SK-N-SH (cell line): ENCODE measurements at regions not wholly inside any gene's neighbourhood (a gene's known extent, or its start where the extent isn't known, plus 50 kb on each side); places are given as distances from the start of the nearest gene placed in this dataset.

Source experiments
- CTCF ChIA-PET: fragments of 300-600, 350-600 bp; formaldehyde crosslinking; extraction: SDS; loops from one replicate; lab custom pipeline; 2021; lab: Yijun Ruan, JAX
- POLR2A ChIA-PET: fragments of 350-600 bp; sonication (Branson Sonifier 250); formaldehyde crosslinking; extraction: SDS; loops from one replicate; lab custom pipeline; 2020; ENCODE audit warnings: antibody characterized with exemption, inconsistent platforms; lab: Yijun Ruan, JAX
- DNase-seq: peaks from one replicate; pipeline ENCODE4 v3.0.0; 2012
- H2AFZ ChIP-seq: fragments of 200-600 bp; sonication (generic); 2 replicates; pipeline ENCODE4 v1.8.1; 2016; ENCODE audit warnings: antibody characterized with exemption, mild to moderate bottlenecking, low read depth
- H3F3A ChIP-seq: fragments of 200-600 bp; sonication (generic); replicated peaks from 2 replicates; pipeline ENCODE3; 2016; ENCODE audit warnings: antibody characterized with exemption, mild to moderate bottlenecking; ENCODE audit not compliant: insufficient read depth
- H3K27ac ChIP-seq, 2 experiments: fragments of 200-500 bp in 1 of 2; fragments of 200-600 bp in 1 of 2; sonication (Bioruptor generic) in 1 of 2; sonication (generic), shearing (Covaris generic) in 1 of 2; 2 replicates each; pipeline versions ENCODE4 v1.5.1 to v1.6.1; 2014 to 2016; ENCODE audit warnings: low read depth in 2 of 2, inconsistent platforms in 1 of 2, low read length in 1 of 2, mild to moderate bottlenecking in 1 of 2, mixed read lengths in 1 of 2
- H3K27me3 ChIP-seq: fragments of 200-600 bp; sonication (generic), shearing (Covaris generic); 2 replicates; pipeline ENCODE4 v1.6.1; 2016; ENCODE audit warnings: mixed run types; ENCODE audit not compliant: insufficient read depth
- H3K36me3 ChIP-seq, 2 experiments: fragments of 200-500 bp in 1 of 2; fragments of 200-600 bp in 1 of 2; sonication (Bioruptor generic) in 1 of 2; sonication (generic) in 1 of 2; replicated peaks in 1 of 2; 2 replicates each; pipeline versions ENCODE3 to v1.5.1; 2014 to 2016; ENCODE audit warnings: low read length in 1 of 2, mild to moderate bottlenecking in 1 of 2; ENCODE audit not compliant: insufficient read depth in 2 of 2, control insufficient read depth in 1 of 2
- H3K4me1 ChIP-seq, 2 experiments: fragments of 200-500 bp in 1 of 2; fragments of 200-600 bp in 1 of 2; sonication (Bioruptor generic) in 1 of 2; sonication (generic), shearing (Covaris generic) in 1 of 2; 2 replicates each; pipeline versions ENCODE4 v1.5.1 to v1.6.1; 2014 to 2016; ENCODE audit warnings: low read depth in 1 of 2, low read length in 1 of 2, mixed run types in 1 of 2; ENCODE audit not compliant: insufficient read depth in 2 of 2, control insufficient read depth in 1 of 2
- H3K4me2 ChIP-seq: fragments of 200-600 bp; sonication (generic), shearing (Covaris generic); 2 replicates; pipeline ENCODE4 v1.6.1; 2017; ENCODE audit warnings: mixed run types
- H3K4me3 ChIP-seq, 2 experiments: fragments of 200-500 bp in 1 of 2; fragments of 200-600 bp in 1 of 2; sonication (Bioruptor generic) in 1 of 2; sonication (generic), shearing (Covaris generic) in 1 of 2; 2 replicates each; pipeline versions ENCODE4 v1.5.1 to v1.8.1; 2014 to 2016; ENCODE audit warnings: low read depth in 2 of 2, inconsistent platforms in 1 of 2, low read length in 1 of 2, mild to moderate bottlenecking in 1 of 2, mixed read lengths in 1 of 2, moderate library complexity in 1 of 2
- H3K79me2 ChIP-seq: fragments of 200-600 bp; sonication (generic); 2 replicates; pipeline ENCODE4 v1.8.1; 2017; ENCODE audit warnings: mild to moderate bottlenecking; ENCODE audit not compliant: insufficient read depth
- H3K9ac ChIP-seq: fragments of 200-600 bp; sonication (generic); 2 replicates; pipeline ENCODE4 v1.6.1; 2017; ENCODE audit warnings: mixed run types
- H3K9me2 ChIP-seq: fragments of 200-600 bp; sonication (generic); 2 replicates; pipeline ENCODE4 v1.6.1; 2017; ENCODE audit warnings: mixed run types
- H3K9me3 ChIP-seq: fragments of 200-600 bp; sonication (generic); 2 replicates; pipeline ENCODE4 v1.6.1; 2017; ENCODE audit warnings: mixed run types, mild to moderate bottlenecking, moderate library complexity
- H4K20me1 ChIP-seq: fragments of 200-600 bp; sonication (generic); 2 replicates; pipeline ENCODE4 v1.6.1; 2017; ENCODE audit warnings: mild to moderate bottlenecking, mixed run types; ENCODE audit not compliant: insufficient read depth
- EP300 ChIP-seq, 2 experiments: IDR thresholded peaks; 2 replicates each; pipeline versions ENCODE4 v1.4.0 to v1.6.1; 2012; ENCODE audit warnings: borderline replicate concordance in 1 of 2, low read depth in 1 of 2, low read length in 1 of 2
- FOSL2 ChIP-seq: IDR thresholded peaks from 2 replicates; pipeline ENCODE4 v1.4.0; 2012; ENCODE audit warnings: low read depth, mild to moderate bottlenecking, moderate library complexity, borderline replicate concordance
- GATA2 ChIP-seq: sonication (generic); formaldehyde crosslinking; IDR thresholded peaks from 2 replicates; pipeline ENCODE4 v1.5.0; 2020; ENCODE audit warnings: mild to moderate bottlenecking, missing genetic modification reagents
- JUND ChIP-seq: IDR thresholded peaks from 2 replicates; pipeline ENCODE4 v1.4.0; 2012
- NFIC ChIP-seq: IDR thresholded peaks from 2 replicates; pipeline ENCODE4 v1.4.0; 2012; ENCODE audit warnings: borderline replicate concordance
- PBX3 ChIP-seq: IDR thresholded peaks from 2 replicates; pipeline ENCODE4; 2012
- POLR2AphosphoS5 ChIP-seq: IDR thresholded peaks from 2 replicates; pipeline ENCODE4 v1.6.1; 2012; ENCODE audit warnings: low read depth, low read length
- RAD21 ChIP-seq: IDR thresholded peaks from 2 replicates; pipeline ENCODE4 v1.6.1; 2012; ENCODE audit warnings: mild to moderate bottlenecking, low read length
- RCOR1 ChIP-seq: fragments of 150-350 bp; IDR thresholded peaks from 2 replicates; pipeline ENCODE4 v1.6.1; 2017; ENCODE audit warnings: antibody characterized with exemption, low read length
- SIN3A ChIP-seq: IDR thresholded peaks from 2 replicates; pipeline ENCODE4 v1.6.1; 2012; ENCODE audit warnings: low read depth, mild to moderate bottlenecking, low read length, moderate library complexity, borderline replicate concordance
- SMC3 ChIP-seq: IDR thresholded peaks from 2 replicates; pipeline ENCODE4 v1.6.1; 2012; ENCODE audit warnings: low read depth, low read length, improper control_type of control experiment
- TAF1 ChIP-seq: IDR thresholded peaks from 2 replicates; pipeline ENCODE4 v1.6.1; 2012; ENCODE audit warnings: low read depth, mild to moderate bottlenecking, low read length, moderate library complexity, borderline replicate concordance
- YY1 ChIP-seq: IDR thresholded peaks from 2 replicates; pipeline ENCODE4 v1.4.0; 2012; ENCODE audit warnings: low read depth, mild to moderate bottlenecking
- WGBS: methylation state at CpG from one replicate; pipeline ENCODE4 v1.1.6; 2017; ENCODE audit warnings: low lambda C conversion rate; 5-methylcytosine and 5-hydroxymethylcytosine counted together

GRCh38 chr11:57098191-57098590, 83.6 kb upstream of the LRRC55 start:
- Histone ChIP-seq H3K9me2 (no peaks in the 10 kb centered on the region), H3F3A (peaks cover 7% of the 10 kb centered on the region), H3K9ac (no peak overlapping the region), H3K9me3 (no peaks in the 10 kb centered on the region), H3K79me2 (no peaks in the 10 kb centered on the region), H3K36me3 (no peaks in the 10 kb centered on the region), H3K27ac (peak overlapping the region in 1 of 2 experiments; percentile 100; a peak in 2 of 4 replicates), H3K4me1 (peaks cover 6 to 22% of the 10 kb centered on the region in 2 experiments; a peak in 2 of 4 replicates), H2AFZ (no peak overlapping the region), H3K27me3 (no peaks in the 10 kb centered on the region), H4K20me1 (no peaks in the 10 kb centered on the region), H3K4me3 (no peak overlapping the region), H3K4me2 (no peak overlapping the region)
- ChIA-PET POLR2A (no interaction called here), CTCF (interaction anchor here (0.9 to 3.3 kb wide), 5 partner anchors 46 to 360 kb away, joined by 3 to 21 read pairs (median 3); no protein-coding TSS in a partner anchor)
- no peak for DNase-seq
- 48% methylated on average over 2 of the region's 2 CpGs for WGBS
- no peak for TF ChIP-seq POLR2AphosphoS5
- TF ChIP-seq SIN3A = no peak
- TF ChIP-seq RAD21 = no peak
- no peak for TF ChIP-seq FOSL2

DNA sequence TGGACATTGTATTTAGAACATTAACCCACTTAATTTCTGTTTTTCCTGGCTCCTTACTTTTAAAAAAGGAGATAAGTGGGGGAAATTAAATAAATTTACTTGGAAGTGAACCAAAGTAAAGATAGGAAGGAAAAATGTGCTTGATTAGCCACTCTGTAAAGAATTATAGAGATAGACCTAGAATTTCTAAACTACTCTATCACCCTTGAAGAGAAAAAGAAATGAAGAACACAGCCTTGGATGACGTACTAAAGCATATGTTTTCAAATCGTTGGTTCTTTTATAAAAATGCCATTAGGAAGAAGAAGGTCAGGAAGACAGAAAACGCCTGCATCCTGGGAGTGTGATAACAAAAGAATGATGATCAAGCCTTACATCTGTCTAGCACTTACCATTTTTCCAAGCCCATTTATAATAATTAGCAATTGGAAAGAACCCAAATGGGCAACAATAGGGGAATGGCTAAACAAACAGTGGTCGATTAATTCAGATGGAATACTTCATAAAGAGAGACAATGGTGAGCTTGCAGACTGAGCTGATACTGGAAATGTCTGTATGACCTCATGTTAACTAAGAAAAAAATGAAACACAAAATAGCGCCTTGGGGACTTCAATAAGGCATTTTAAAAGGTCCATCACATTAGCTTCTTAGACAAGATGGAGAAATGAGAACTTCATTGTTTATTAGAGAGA, 81.0 kb upstream of the LRRC55 start:
- no peak overlapping the region for H3K4me3 ChIP-seq
- ChIA-PET POLR2A (interaction anchor here (0.6 to 1.4 kb wide), 3 partner anchors 67 to 140 kb away, joined by 4 to 5 read pairs (median 4); no protein-coding TSS in a partner anchor), CTCF (interaction anchor here (0.9 to 2.0 kb wide), 4 partner anchors 16 to 260 kb away, joined by 3 to 13 read pairs (median 4); no protein-coding TSS in a partner anchor)
- DNase-seq = peak; percentile 44
- no peaks in the 10 kb centered on the region for H4K20me1 ChIP-seq
- H3F3A ChIP-seq = no peaks in the 10 kb centered on the region
- 14% methylated on average over 5 of the region's 5 CpGs for WGBS
- no peaks in the 10 kb centered on the region for H3K9me2 ChIP-seq
- H3K9me3 ChIP-seq = no peaks in the 10 kb centered on the region
- H3K4me1 ChIP-seq = peaks cover 0 to 22% of the 10 kb centered on the region in 2 experiments; a peak in 2 of 4 replicates
- no peak overlapping the region for H3K4me2 ChIP-seq
- H3K27ac ChIP-seq = peak overlapping the region in 1 of 2 experiments; percentile 100; a peak in 2 of 4 replicates
- H3K79me2 ChIP-seq = no peaks in the 10 kb centered on the region
- H2AFZ ChIP-seq = no peak overlapping the region
- no peaks in the 10 kb centered on the region for H3K36me3 ChIP-seq
- H3K27me3 ChIP-seq = no peaks in the 10 kb centered on the region
- H3K9ac ChIP-seq = no peak overlapping the region
- no peak for TF ChIP-seq YY1
- no peak for TF ChIP-seq POLR2AphosphoS5
- no peak for TF ChIP-seq NFIC
- peak; percentile 2; the same call in 1 of the 2 replicates for TF ChIP-seq JUND
- TF ChIP-seq EP300 (IDR thresholded peaks at IDR 0.05; ENCODE audit: borderline replicate concordance in 1 of 2, low read depth in 1 of 2, low read length in 1 of 2) = peak; percentile 3 to 88; a peak in 3 of 4 replicates
- TF ChIP-seq RCOR1 = peak; percentile 45
- TF ChIP-seq SMC3 = peak; percentile 8; the same call in 1 of the 2 replicates
- TF ChIP-seq PBX3 = 0 out of 2 replicates have a peak, but pooled peaks have one; percentile 5
- TF ChIP-seq TAF1 = no peak
- TF ChIP-seq RAD21 = peak; percentile 19; the same call in 1 of the 2 replicates
- TF ChIP-seq FOSL2 = no peak
- peak; percentile 36; the same call in 1 of the 2 replicates for TF ChIP-seq GATA2
